ENCODE measurements at regions not wholly inside any gene's neighbourhood (a gene's known extent, or its start where the extent isn't known, plus 50 kb on each side); places are given as distances from the start of the nearest gene placed in this dataset.

DNA sequence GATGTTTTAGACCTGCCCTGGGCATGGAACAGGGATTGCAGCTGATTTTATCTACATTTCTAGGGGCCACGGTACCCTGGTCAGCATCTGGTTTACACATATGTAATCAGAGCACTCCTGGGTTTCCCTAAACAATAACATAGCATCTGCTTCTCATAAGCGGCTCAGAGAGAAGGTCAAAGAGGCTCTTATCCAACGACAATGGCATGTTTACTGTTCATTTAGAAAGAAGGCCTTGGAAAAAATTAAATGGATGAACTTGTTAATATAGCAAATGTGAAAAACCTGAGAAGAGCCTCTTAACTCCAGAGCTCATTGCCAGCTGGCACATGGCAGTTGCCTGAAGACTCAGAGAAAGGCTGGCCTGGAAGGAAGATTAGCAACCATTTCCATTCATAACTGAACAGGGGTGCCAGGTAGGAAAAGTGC lies 202.8 kb upstream of the THUMPD2 start:
- Histone ChIP-seq H3K4me2 (ENCODE audit: insufficient read depth in 1 of 2, low read depth in 2 of 2, low read length in 2 of 2) (no peak overlapping the region), H3K18ac (ENCODE audit: extremely low read depth, low read length) (no peak overlapping the region), H4K91ac (replicated peaks; ENCODE audit: insufficient read length, low read length) (no peak overlapping the region), H3K27ac (ENCODE audit: low read depth, low read length) (no peak overlapping the region), H3K23me2 (ENCODE audit: low read depth, low read length) (no peaks in the 10 kb centered on the region), H2BK20ac (ENCODE audit: low read length) (no peak overlapping the region), H3K9ac (replicated peaks in 1 of 4; ENCODE audit: extremely low read depth in 1 of 4, low read depth in 3 of 4, low read length in 3 of 4) (no peak overlapping the region), H4K8ac (ENCODE audit: extremely low read depth, insufficient read depth, low read length) (no peak overlapping the region), H3K56ac (replicated peaks; ENCODE audit: insufficient read length, low read depth, low read length) (no peak overlapping the region), H3K4ac (replicated peaks; ENCODE audit: insufficient read length, low read depth, low read length) (no peak overlapping the region), H3K4me3 (ENCODE audit: extremely low read depth in 1 of 4, insufficient read depth in 2 of 4, low read depth in 3 of 4, low read length in 4 of 4) (no peak overlapping the region), H2BK5ac (ENCODE audit: low read depth, low read length) (no peak overlapping the region), H3K4me1 (replicated peaks in 1 of 4; ENCODE audit: control insufficient read depth in 3 of 4, insufficient read depth in 4 of 4, low read length in 3 of 4) (no peaks in the 10 kb centered on the region), H2BK12ac (ENCODE audit: low read depth, low read length) (no peak overlapping the region), H3K23ac (ENCODE audit: insufficient read length) (no peak overlapping the region), H2BK120ac (replicated peaks; ENCODE audit: low read depth, low read length) (no peak overlapping the region), H2BK15ac (ENCODE audit: low read length) (no peak overlapping the region), H3K36me3 (ENCODE audit: control insufficient read depth in 2 of 4, insufficient read depth in 4 of 4, low read length in 3 of 4) (no peaks in the 10 kb centered on the region), H3K79me2 (ENCODE audit: control insufficient read depth in 1 of 2, insufficient read depth in 2 of 2, low read length in 2 of 2) (no peaks in the 10 kb centered on the region), H4K20me1 (replicated peaks in 1 of 2; ENCODE audit: control insufficient read depth in 1 of 2, insufficient read depth in 2 of 2, low read length in 2 of 2) (no peaks in the 10 kb centered on the region), H3K27me3 (replicated peaks in 1 of 4; ENCODE audit: control insufficient read depth in 3 of 4, extremely low read depth in 1 of 4, insufficient read depth in 3 of 4, low read length in 3 of 4) (no peaks in the 10 kb centered on the region), H3K9me3 (ENCODE audit: insufficient read depth in 2 of 2, low read depth in 1 of 2, low read length in 1 of 2) (no peaks in the 10 kb centered on the region), H2AFZ (ENCODE audit: low read length) (no peak overlapping the region), H4K5ac (ENCODE audit: insufficient read length, low read depth, low read length) (no peak overlapping the region), H3K79me1 (ENCODE audit: low read depth, low read length) (no peaks in the 10 kb centered on the region), H2AK5ac (ENCODE audit: low read depth, low read length) (no peak overlapping the region), H3K14ac (ENCODE audit: insufficient read length) (no peak overlapping the region)
- CTCF ChIA-PET (ENCODE audit: partially characterized antibody), result interaction anchor here (0.5 to 1.5 kb wide), 4 partner anchors 11 to 370 kb away, joined by 3 to 4 read pairs (median 3); no protein-coding TSS in a partner anchor
- POLR2A ChIA-PET (ENCODE audit: partially characterized antibody), result no interaction called here
- WGBS, 2 experiments (ENCODE audit: extremely low coverage in 1 of 2, insufficient coverage in 1 of 2, insufficient read length in 1 of 2, insufficient replicate concordance in 2 of 2, low coverage in 1 of 2, low lambda C conversion rate in 2 of 2, missing lambda C conversion rate in 1 of 2), result 96% methylated on average over 3 of the region's 3 CpGs; no CpG with 5 or more reads in 1 of the 2 experiments
- DNase-seq (ENCODE audit: low read depth in 1 of 2, low spot score in 2 of 2) (no peak), FAIRE-seq (no peak)
- TF ChIP-seq, protein P1, sequence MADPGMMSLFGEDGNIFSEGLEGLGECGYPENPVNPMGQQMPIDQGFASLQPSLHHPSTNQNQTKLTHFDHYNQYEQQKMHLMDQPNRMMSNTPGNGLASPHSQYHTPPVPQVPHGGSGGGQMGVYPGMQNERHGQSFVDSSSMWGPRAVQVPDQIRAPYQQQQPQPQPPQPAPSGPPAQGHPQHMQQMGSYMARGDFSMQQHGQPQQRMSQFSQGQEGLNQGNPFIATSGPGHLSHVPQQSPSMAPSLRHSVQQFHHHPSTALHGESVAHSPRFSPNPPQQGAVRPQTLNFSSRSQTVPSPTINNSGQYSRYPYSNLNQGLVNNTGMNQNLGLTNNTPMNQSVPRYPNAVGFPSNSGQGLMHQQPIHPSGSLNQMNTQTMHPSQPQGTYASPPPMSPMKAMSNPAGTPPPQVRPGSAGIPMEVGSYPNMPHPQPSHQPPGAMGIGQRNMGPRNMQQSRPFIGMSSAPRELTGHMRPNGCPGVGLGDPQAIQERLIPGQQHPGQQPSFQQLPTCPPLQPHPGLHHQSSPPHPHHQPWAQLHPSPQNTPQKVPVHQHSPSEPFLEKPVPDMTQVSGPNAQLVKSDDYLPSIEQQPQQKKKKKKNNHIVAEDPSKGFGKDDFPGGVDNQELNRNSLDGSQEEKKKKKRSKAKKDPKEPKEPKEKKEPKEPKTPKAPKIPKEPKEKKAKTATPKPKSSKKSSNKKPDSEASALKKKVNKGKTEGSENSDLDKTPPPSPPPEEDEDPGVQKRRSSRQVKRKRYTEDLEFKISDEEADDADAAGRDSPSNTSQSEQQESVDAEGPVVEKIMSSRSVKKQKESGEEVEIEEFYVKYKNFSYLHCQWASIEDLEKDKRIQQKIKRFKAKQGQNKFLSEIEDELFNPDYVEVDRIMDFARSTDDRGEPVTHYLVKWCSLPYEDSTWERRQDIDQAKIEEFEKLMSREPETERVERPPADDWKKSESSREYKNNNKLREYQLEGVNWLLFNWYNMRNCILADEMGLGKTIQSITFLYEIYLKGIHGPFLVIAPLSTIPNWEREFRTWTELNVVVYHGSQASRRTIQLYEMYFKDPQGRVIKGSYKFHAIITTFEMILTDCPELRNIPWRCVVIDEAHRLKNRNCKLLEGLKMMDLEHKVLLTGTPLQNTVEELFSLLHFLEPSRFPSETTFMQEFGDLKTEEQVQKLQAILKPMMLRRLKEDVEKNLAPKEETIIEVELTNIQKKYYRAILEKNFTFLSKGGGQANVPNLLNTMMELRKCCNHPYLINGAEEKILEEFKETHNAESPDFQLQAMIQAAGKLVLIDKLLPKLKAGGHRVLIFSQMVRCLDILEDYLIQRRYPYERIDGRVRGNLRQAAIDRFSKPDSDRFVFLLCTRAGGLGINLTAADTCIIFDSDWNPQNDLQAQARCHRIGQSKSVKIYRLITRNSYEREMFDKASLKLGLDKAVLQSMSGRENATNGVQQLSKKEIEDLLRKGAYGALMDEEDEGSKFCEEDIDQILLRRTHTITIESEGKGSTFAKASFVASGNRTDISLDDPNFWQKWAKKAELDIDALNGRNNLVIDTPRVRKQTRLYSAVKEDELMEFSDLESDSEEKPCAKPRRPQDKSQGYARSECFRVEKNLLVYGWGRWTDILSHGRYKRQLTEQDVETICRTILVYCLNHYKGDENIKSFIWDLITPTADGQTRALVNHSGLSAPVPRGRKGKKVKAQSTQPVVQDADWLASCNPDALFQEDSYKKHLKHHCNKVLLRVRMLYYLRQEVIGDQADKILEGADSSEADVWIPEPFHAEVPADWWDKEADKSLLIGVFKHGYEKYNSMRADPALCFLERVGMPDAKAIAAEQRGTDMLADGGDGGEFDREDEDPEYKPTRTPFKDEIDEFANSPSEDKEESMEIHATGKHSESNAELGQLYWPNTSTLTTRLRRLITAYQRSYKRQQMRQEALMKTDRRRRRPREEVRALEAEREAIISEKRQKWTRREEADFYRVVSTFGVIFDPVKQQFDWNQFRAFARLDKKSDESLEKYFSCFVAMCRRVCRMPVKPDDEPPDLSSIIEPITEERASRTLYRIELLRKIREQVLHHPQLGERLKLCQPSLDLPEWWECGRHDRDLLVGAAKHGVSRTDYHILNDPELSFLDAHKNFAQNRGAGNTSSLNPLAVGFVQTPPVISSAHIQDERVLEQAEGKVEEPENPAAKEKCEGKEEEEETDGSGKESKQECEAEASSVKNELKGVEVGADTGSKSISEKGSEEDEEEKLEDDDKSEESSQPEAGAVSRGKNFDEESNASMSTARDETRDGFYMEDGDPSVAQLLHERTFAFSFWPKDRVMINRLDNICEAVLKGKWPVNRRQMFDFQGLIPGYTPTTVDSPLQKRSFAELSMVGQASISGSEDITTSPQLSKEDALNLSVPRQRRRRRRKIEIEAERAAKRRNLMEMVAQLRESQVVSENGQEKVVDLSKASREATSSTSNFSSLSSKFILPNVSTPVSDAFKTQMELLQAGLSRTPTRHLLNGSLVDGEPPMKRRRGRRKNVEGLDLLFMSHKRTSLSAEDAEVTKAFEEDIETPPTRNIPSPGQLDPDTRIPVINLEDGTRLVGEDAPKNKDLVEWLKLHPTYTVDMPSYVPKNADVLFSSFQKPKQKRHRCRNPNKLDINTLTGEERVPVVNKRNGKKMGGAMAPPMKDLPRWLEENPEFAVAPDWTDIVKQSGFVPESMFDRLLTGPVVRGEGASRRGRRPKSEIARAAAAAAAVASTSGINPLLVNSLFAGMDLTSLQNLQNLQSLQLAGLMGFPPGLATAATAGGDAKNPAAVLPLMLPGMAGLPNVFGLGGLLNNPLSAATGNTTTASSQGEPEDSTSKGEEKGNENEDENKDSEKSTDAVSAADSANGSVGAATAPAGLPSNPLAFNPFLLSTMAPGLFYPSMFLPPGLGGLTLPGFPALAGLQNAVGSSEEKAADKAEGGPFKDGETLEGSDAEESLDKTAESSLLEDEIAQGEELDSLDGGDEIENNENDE (IDR thresholded peaks at IDR 0.05; ENCODE audit: insufficient replicate concordance, low read length), result no peak

Measured in H1 (cell line).